Testis (tissue), 2 donors: ENCODE measurements at regions not wholly inside any gene's neighbourhood (a gene's known extent, or its start where the extent isn't known, plus 50 kb on each side); places are given as distances from the start of the nearest gene placed in this dataset.

Experiments used
- DNase-seq: peaks from one replicate; pipeline ENCODE4 v3.0.0-alpha.2; 2019
- H3K27ac ChIP-seq, 2 donors: fragments of 200-600 bp; sonication (generic); one replicate each; pipeline ENCODE4 v1.5.1; 2019
- H3K27me3 ChIP-seq: fragments of 200-600 bp; sonication (generic); one replicate; pipeline ENCODE4 v1.5.1; 2019
- H3K36me3 ChIP-seq: fragments of 200-600 bp; sonication (generic); one replicate; pipeline ENCODE4 v1.5.1; 2017; ENCODE audit warnings: low read depth; ENCODE audit errors: missing control alignments
- H3K4me1 ChIP-seq: fragments of 200-600 bp; sonication (generic); one replicate; pipeline ENCODE4 v1.5.1; 2019
- H3K4me3 ChIP-seq, 2 donors: fragments of 200-600 bp; sonication (generic); one replicate each; pipeline ENCODE4 v1.5.1; 2017 to 2019
- H3K9me3 ChIP-seq: fragments of 200-600 bp; sonication (generic); one replicate; pipeline ENCODE4 v1.5.1; 2017
- POLR2A ChIP-seq: fragments of 450-650 bp; IDR thresholded peaks from one replicate; pipeline ENCODE4 v1.6.1; 2017; ENCODE audit warnings: antibody characterized with exemption, mild to moderate bottlenecking, moderate library complexity
- WGBS, 2 donors: methylation state at CpG; one replicate each; pipeline ENCODE4 v1.1.5; 2018; 5-methylcytosine and 5-hydroxymethylcytosine counted together
- intact Hi-C: fragments of 100-400 bp; cut with DNase I; formaldehyde crosslinking; loops from one replicate; pipeline ENCODE4 v1.15.1; 2023; ENCODE audit warnings: low total_unique reads
- TF ChIP-seq, protein P1 (sequence below), 3 experiments: fragments of 450-650 bp in 2 of 3; fragments of 200-600 bp in 1 of 3; sonication (generic) in 1 of 3; IDR thresholded peaks; one replicate each; pipeline ENCODE4 v1.5.1; 2016 to 2019; ENCODE audit warnings: antibody characterized with exemption in 3 of 3, mild to moderate bottlenecking in 2 of 3, moderate library complexity in 1 of 3

DNA sequence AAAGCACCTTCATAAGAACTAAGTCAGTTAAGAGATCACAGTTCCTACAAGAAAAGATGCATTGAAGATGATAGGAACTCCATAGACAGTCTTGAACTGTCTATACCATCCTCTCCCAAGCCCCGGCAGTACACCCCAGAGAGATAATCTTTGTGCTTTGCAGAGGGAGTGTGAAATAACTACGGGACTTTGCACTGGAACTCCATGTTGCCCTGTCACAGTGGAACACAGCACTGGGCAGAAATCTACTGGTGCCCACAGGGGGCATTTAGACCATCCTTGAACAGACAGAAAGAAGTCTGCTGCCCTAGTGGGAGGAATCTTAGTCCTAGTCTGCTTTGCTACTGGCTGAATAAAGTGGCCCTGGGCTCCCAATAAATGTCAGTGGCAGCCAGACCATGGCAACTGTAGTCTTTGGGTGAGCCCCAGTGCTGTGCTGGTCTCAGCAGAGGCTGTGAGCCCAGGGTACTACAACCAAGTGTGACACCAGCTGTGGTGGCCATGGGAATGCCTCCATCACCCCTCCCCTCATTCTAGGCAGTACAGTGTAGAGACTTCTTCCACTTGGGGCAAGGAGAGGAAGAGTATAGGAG lies 107.7 kb upstream of the TMEM168 start:
- Histone ChIP-seq H3K27ac (no peak overlapping the region), H3K27me3 (no peaks in the 10 kb centered on the region), H3K9me3 (no peaks in the 10 kb centered on the region), H3K4me1 (no peaks in the 10 kb centered on the region), H3K4me3 (no peak overlapping the region), H3K36me3 (no peaks in the 10 kb centered on the region)
- WGBS, 2 donors = 86 to 92% methylated on average over 2 of the region's 2 CpGs
- no peak for TF ChIP-seq POLR2A
- TF ChIP-seq, protein P1, sequence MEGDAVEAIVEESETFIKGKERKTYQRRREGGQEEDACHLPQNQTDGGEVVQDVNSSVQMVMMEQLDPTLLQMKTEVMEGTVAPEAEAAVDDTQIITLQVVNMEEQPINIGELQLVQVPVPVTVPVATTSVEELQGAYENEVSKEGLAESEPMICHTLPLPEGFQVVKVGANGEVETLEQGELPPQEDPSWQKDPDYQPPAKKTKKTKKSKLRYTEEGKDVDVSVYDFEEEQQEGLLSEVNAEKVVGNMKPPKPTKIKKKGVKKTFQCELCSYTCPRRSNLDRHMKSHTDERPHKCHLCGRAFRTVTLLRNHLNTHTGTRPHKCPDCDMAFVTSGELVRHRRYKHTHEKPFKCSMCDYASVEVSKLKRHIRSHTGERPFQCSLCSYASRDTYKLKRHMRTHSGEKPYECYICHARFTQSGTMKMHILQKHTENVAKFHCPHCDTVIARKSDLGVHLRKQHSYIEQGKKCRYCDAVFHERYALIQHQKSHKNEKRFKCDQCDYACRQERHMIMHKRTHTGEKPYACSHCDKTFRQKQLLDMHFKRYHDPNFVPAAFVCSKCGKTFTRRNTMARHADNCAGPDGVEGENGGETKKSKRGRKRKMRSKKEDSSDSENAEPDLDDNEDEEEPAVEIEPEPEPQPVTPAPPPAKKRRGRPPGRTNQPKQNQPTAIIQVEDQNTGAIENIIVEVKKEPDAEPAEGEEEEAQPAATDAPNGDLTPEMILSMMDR (IDR thresholded peaks at IDR 0.05) = no peak
- intact Hi-C loops = no loop called here
- DNase-seq = no peak

DNA sequence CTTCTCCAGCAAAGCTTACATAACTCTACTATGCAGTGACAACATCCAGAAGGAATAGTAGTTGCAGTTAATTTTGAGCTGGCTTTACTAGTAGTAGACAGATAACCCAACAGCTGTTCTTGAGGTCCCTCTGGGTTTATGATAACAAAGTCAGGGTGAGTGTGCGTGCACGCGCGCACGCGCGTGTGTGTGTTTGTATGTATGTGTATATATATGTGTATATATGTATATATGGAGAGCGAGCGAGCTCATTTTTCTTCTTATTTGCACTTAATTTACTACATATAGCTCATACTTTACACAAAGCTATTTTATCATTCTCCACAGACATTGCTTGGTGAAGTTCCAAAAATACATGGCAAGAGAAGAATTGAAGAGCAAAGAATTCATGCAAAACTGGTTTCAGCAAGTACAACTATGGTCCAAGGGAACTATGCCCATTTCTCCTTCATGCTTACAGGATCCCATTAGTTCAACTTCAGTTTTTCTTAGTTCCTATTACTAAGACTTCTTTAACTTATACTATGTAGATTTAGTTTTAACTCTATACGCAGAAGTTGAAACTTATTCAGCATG lies 105.9 kb upstream of the TMEM168 start:
- intact Hi-C loops = no loop called here
- H3K27me3 ChIP-seq = no peaks in the 10 kb centered on the region
- no peak for TF ChIP-seq POLR2A
- TF ChIP-seq, protein P1 (IDR thresholded peaks at IDR 0.05) = no peak

DNA sequence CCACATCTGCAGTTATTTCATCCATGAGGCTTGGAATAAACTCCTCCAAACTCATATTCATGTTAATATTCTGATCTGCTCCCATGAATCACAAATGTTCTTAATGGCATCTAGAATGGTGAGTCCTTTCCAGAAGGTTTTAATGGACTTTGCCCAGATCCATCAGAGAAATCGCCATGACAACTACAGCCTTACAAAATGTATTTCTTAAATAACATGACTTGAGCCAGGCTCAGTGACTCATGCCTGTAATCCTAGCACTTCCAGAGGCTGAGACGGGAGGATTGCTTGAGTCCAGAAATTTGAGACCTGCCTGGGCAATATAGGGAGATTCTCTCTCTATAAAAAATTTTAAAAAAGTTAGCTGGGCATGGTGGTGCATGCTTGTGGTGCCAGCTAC lies 102.1 kb upstream of the TMEM168 start:
- no peak for DNase-seq
- intact Hi-C loops = no loop called here
- no peak overlapping the region for H3K27ac ChIP-seq
- H3K27me3 ChIP-seq = no peaks in the 10 kb centered on the region
- TF ChIP-seq POLR2A = no peak
- TF ChIP-seq, protein P1 (IDR thresholded peaks at IDR 0.05) = no peak
- H3K4me3 ChIP-seq = no peak overlapping the region
- no peaks in the 10 kb centered on the region for H3K9me3 ChIP-seq
- no peaks in the 10 kb centered on the region for H3K4me1 ChIP-seq
- no peaks in the 10 kb centered on the region for H3K36me3 ChIP-seq
- 98 to 100% methylated on average over 2 of the region's 2 CpGs for WGBS, 2 donors

More for the DNA sequence above, 105.9 kb upstream of the TMEM168 start:
- Histone ChIP-seq H3K4me1 (no peaks in the 10 kb centered on the region), H3K27ac (no peak overlapping the region), H3K9me3 (no peaks in the 10 kb centered on the region), H3K4me3 (no peak overlapping the region), H3K36me3 (no peaks in the 10 kb centered on the region)
- 94 to 98% methylated on average over 10 of the region's 10 CpGs for WGBS, 2 donors
- DNase-seq = no peak

DNA sequence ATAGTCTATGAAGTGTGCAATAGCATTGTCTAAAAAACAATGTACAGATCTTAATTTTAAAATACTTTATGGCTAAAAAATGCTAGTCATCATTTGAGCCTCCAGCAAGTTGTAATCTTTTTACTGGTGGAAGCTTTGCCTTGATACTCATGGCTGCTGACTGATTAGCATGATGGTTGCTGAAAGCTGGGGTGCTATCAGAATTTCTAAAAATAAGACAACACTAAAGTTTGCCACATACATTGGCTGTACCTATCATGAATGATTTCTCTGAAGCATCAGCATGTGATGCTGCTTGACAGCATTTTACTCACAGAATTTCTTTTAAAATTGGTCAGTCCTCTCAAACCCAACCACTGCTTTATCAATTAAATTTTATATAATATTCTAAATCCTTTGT lies 101.5 kb upstream of the TMEM168 start:
- TF ChIP-seq, protein P1 (IDR thresholded peaks at IDR 0.05) = no peak
- TF ChIP-seq POLR2A = no peak
- no peak for DNase-seq
- Histone ChIP-seq H3K27me3 (no peaks in the 10 kb centered on the region), H3K4me3 (no peak overlapping the region), H3K9me3 (no peaks in the 10 kb centered on the region), H3K27ac (no peak overlapping the region), H3K4me1 (no peaks in the 10 kb centered on the region), H3K36me3 (no peaks in the 10 kb centered on the region)
- intact Hi-C loops = no loop called here

- TF ChIP-seq POLR2A = no peak
- TF ChIP-seq, protein P1 (IDR thresholded peaks at IDR 0.05) = no peak
- Histone ChIP-seq H3K27ac (no peak overlapping the region), H3K9me3 (no peaks in the 10 kb centered on the region), H3K4me3 (no peak overlapping the region), H3K27me3 (no peaks in the 10 kb centered on the region), H3K4me1 (no peaks in the 10 kb centered on the region), H3K36me3 (no peaks in the 10 kb centered on the region)
- no peak for DNase-seq
- 83 to 87% methylated on average over 6 of the region's 6 CpGs for WGBS, 2 donors
- intact Hi-C loops = no loop called here
Observed at GRCh38 chr7:112889834-112890438, 99.7 kb upstream of the TMEM168 start.
